ENCODE measurements at regions not wholly inside any gene's neighbourhood (a gene's known extent, or its start where the extent isn't known, plus 50 kb on each side); places are given as distances from the start of the nearest gene placed in this dataset.
"Not testable (repeated sequence)": the region's sequence is repeated elsewhere in the genome, so short reads cannot be mapped to it uniquely, and the experiment has no call there.

DNA sequence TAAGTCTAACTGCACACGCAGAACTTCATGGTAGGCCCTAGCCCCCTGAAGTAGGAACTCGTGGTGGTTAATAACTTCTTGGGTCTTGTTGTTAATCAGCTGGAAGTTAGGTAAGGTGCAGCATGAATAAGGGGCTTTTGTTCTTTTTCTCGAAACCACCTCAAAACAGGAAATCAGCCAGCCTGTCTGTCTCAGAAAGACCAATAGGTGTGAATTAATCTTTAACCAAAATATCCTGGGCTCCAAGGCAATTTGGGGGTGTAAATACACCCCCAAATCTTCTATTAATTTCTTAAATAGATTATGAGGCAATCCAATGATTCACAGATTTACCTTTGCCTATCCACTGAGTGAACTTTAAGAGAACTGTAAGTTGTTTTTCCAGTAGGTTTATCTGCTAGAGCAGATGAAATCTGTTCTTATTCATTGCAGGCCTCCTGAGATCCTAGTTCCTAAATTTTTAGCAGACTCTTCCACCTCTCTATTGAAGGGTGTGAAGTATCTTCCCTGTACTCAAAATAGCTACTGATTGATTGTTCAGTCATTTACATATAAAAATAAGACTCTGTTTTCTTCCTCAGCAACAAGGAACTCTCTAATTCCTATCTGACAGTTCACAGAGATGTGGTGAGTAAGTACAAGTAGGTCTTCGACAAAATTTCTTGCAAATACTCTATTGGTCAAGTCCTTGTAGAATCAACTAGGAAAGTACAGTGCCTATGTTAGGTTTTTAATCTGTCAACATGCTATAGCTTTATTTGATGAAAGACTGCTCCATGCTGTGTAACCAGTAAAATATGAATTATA is 427.1 kb upstream of the NOX3 start:
- no peak for DNase-seq (ENCODE audit: low read depth in 1 of 2, low spot score in 1 of 2)

DNA sequence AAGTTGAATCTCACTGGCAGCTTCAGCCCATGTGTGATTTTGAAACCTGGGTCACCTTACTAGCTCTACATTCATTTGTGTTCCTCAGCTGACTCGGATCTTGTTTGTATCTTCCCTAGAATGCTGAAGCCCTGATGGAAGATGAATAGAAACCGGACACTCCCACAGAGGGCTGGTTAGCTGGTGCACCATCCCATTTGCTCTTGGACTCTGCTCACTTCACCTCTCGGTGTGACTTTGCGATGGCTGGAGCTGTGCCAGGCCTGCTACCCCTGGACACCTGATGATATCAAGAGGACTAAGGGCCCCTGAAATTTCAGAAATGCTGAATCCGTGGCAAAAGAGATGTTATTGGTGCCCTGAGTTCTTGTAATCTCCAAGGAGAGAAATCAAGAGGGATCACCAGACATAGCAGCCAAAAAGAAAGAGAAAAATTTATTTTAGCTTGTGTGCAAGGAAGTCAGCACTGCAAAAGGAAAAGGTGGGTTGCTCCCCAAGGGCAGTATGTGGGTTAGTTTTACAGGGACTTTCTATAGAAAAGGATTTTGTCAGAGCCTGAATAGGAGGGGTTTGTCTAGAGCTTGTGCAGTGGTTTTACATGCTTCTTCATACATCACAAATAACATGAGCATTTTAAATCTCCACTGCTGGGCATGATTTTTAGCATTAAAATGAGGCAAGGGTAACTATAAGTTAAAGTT is 426.3 kb upstream of the NOX3 start:
- DNase-seq (ENCODE audit: low read depth in 1 of 2, low spot score in 1 of 2): no peak

DNA sequence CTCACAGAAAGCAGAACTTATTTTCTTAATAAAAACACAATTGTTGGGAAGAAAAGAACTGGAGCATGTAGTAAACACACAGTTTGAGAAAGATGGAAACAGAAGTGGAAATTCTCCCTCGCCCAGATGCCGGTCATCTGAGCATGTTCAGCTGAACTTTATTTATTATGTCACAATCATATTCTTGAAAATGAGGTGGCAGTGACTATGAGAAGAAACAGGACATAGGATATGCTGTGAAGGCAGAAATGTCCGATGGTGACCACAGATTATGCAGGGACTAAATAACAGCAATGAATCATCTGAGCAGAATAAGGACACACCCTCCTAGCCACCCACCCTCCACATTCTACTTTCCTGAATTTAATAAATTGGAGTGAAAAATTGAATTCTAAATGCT is 425.3 kb upstream of the NOX3 start:
- no peak for DNase-seq (ENCODE audit: low read depth in 1 of 2, low spot score in 1 of 2)

DNA sequence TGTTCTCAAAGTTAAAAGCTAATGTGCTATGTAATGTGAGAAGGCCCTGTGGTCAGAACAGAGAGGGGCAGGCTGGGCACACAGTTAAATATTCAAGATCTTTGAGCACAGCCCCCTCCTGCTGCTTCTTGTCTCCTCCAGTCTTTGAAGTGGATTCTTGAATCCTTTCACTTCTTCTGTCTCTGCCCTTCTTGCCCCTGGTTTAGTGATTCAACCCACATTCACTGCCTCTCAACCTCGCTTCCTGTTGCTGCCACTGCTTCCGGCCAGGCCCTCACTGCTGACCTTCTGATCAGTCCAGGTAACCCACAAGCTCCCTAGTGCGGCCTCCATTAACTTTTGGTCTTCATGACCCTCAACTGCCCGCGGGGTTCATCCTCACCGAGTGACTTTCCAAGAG is 417.3 kb upstream of the NOX3 start:
- no peak for DNase-seq (ENCODE audit: low read depth in 1 of 2, low spot score in 1 of 2)

DNA sequence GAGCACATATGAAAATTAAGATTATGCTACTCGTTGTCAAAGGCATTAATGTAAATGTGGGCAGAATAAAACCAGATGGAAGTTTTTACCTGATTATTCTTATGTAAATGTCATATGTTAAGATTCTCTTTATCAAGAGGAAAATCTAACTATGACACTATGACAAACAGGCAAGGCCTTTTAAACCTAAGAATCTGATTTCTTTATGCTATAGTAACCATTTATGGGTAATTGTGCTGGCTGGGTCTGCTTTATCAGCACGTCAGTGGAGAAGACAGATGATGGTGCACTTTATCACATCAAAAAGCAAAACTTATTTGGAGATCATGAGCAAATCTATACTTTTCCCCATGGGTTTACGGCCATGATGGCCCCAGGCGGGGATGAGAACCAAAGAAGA is 412.0 kb upstream of the NOX3 start:
- DNase-seq (ENCODE audit: low read depth in 1 of 2, low spot score in 1 of 2): no peak

DNA sequence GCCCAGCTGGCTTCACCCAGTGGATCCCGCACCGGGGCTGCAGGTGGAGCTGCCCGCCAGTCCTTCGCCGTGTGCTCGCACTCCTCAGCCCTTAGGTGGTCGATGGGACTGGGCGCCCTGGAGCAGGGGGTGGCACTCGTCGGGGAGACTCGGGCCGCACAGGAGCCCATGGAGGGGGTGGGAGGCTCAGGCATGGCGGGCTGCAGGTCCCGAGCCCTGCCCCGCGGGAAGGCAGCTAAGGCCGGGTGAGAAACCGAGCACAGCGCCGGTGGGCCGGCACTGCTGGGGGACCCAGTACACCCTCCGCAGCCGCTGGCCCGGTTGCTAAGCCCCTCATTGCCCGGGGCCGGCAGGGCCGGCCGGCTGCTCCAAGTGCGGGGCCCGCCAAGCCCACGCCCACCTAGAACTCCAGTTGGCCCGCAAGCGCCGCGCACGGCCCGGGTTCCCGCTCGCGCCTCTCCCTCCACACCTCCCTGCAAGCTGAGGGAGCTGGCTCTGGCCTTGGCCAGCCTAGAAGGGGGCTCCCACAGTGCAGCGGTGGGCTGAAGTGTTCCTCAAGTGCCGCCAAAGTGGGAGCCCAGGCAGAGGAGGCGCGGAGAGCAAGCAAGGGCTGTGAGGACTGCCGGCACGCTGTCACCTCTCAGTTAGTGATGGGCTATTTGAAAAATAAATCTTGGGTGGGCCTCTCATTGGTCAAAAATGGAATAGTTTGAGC is 411.2 kb upstream of the NOX3 start:
- DNase-seq (ENCODE audit: low read depth in 1 of 2, low spot score in 1 of 2): not testable (repeated sequence)

DNA sequence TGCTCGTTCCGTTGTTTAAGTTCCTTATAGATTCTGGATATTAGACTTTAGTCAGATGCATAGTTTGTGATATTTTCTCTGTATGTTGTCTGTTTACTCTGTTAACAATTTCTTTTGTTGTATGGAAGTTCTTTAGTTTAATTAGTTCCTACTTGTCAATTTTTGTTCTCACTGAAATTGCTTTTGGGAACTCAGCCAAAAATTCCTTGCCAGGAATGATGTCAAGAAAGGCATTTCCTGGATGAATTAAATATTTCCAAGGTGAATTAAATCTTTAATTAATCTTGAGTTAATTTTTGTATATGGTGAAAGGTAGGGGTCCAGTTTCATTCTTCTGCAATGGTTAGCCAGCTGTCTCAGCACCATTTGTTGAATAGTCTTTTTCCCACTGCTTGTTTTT is 406.2 kb upstream of the NOX3 start:
- DNase-seq (ENCODE audit: low read depth in 1 of 2, low spot score in 1 of 2): no peak

DNA sequence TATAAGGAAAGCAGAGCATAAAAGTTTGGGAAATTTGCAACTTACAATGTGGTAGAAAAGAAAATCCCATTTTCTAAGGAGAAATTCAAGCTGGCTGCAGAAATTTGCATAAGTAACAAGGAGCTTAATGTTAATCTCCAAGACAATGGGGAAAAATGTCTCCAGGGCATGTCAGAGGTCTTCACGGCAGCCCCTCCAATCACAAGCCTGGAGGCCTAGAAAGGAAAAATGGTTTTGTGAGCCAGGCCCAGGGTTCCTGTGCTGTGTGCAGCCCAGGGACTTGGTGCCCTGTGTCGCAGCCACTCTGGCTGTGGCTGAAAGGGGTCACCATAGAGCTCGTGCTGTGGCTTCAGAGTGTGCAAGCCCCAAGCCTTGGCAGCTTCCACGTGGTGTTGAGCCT is 403.3 kb upstream of the NOX3 start:
- DNase-seq (ENCODE audit: low read depth in 1 of 2, low spot score in 1 of 2): not testable (repeated sequence)

DNA sequence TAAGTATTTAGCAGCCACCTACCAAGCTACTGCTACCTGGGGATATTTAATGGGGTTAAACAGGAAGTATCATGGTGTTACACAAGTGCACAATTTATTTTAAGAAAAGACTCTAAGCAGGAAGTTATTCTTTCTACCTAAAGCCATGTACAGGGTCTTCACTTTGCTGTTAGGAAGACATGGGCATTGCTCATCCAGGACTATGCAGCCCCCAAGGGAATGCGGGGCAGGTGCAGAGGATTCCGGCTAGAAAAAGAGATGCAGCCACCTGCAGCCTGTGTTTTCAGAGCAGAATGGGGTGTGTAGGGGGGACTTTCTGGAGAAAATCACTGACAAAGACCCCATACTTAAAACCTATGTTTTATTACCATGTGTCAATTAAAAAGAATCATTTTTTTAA is 399.1 kb upstream of the NOX3 start:
- DNase-seq (ENCODE audit: low read depth in 1 of 2, low spot score in 1 of 2): no peak

DNA sequence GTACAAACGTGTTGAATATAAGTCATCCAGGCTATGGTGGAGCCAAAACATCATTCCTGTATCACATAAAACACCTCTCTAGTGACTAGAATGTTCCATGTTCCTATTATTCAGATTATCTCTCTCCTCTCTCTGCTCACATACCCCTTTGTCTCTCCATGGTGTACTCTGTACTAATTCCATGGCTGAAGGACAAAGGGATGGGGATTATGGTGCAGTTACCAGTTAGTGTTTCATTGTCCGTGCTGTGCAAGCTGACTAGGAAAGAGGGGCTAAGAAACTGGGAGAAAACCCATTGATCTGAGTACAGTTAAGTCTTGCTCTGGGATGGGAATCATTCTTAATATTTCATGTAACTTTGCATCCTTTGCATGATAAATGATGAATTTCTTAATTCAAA is 397.4 kb upstream of the NOX3 start:
- no peak for DNase-seq (ENCODE audit: low read depth in 1 of 2, low spot score in 1 of 2)

DNA sequence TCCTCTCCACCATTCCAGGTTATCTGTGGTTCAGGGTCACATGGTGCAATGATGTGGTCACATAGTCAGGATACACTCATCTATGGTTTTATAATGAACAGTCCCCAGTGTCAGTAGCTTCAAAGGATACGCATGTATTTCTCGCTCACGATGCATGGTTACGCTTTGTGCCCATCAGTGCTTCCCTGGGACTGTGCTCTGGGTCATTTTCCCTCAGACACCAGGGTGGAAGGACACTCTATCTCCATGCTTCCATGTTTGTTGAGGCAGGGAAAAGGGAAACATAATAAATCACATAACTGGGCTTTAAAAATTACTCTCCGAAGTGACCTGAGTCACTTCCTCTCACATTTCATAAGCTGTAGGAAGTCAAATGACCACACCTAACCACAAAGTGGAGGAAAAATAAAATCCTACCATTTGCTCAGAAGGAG is 394.8 kb upstream of the NOX3 start:
- no peak for DNase-seq (ENCODE audit: low read depth in 1 of 2, low spot score in 1 of 2)

DNA sequence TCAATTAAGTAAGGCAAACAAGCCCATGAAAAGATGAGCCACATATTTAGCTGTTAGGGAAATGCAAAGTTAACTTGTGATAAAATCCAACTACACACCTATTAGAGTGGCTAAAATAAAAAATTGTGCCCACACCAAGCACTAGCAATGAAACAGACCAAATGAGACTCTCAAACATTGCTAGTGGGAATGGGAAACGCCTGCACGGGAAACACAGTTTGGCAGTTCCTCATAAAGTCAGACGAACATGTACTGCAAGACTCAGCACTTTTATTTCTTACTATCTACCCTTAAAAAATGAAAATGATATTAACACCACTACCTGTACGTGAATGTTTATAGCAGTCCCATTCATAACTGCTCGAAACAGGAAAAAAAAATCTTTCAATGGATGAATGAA is 392.1 kb upstream of the NOX3 start:
- DNase-seq (ENCODE audit: low read depth in 1 of 2, low spot score in 1 of 2): no peak

DNA sequence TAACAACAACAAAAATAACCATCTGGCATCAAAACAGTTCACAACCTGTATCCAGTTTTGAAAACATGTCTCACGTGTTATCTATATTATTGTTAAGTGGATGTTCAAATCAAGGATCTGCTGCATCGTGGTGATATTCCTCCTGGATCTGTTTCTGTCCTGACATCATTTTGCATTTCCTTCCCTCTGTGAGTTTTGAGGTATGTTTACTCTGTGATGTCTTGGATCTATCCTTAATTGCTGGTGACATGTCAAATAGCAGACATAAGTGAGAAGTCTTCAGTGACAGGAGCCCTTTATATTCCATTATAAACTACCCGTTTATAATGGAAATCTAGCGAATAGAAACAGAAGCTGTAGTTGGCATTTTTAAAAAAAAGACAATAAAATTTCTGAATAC is 381.8 kb upstream of the NOX3 start:
- no peak for DNase-seq (ENCODE audit: low read depth in 1 of 2, low spot score in 1 of 2)

DNA sequence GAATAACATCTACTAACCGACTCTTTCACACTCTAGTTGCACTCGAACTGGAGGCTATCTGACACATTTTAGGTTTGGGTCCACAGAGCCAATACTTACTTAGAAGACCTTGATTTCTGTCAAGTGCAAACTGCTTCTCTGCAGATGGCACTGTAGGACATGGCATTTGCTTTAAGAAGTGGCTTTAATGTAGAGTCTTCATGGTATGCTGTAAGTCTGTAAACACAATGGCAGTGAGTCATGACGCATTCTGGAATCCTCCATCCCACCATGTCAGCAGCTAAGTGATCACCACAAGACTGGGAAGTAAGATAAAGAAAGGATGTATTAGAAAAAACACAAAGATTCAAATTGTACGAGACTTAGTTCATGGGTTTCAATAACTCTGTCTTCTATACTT is 377.0 kb upstream of the NOX3 start:
- no peak for DNase-seq (ENCODE audit: low read depth in 1 of 2, low spot score in 1 of 2)

DNA sequence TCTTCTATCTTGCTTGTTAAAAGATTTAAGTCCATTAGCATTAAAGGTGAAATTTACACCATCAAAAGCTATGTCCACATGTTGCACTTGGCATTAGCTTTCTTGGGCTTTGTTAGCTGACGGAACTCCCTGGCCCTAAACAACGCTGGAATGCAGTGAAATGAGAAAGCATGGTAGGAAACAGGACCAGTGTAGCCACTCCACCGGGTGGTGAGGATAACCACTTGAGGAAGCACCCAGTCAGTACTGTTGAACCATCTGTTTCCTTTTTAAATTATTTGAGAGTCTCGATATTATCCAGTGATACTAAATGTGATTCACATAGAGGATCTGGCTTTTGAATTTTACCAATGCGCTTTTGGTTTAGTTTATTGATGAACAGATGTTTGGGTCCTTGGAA is 374.9 kb upstream of the NOX3 start:
- DNase-seq (ENCODE audit: low read depth in 1 of 2, low spot score in 1 of 2): no peak

DNA sequence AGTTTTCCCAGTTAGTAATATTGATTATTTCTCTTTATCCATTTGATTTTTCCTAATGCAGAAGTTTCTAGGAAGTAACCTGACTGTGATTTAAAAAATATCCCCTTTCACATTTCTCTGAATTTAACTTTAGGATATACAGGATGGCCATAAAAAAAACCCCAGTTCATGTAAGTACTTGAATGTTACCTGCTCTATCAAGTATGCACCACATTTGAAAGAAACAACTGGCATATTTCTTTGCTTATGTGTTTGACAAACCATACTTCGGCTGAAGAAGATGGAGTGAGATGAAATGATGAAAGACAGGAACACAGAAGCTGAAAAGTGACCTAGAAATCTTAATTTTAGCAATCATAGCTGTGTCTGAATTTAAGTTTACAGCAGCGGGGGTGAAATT is 374.0 kb upstream of the NOX3 start:
- DNase-seq (ENCODE audit: low read depth in 1 of 2, low spot score in 1 of 2): no peak

DNA sequence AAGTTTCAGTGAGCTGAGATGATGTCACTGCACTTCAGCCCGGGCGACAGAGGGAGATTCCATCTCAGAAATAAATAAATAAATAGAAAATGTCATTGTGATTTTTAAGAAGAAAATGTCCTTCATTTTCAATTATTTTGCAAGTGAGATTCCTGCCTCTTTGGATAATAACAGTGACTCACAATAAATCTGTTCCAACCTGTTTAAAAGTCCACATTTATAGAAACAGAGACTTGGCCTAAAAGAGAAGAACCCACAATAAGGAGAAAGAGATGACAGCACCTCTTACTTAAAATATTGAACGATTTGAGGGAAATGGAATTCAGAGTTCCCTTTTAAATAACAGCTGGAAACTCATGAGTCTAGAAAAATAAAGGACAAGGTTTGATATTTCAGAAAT is 373.4 kb upstream of the NOX3 start:
- no peak for DNase-seq (ENCODE audit: low read depth in 1 of 2, low spot score in 1 of 2)

DNA sequence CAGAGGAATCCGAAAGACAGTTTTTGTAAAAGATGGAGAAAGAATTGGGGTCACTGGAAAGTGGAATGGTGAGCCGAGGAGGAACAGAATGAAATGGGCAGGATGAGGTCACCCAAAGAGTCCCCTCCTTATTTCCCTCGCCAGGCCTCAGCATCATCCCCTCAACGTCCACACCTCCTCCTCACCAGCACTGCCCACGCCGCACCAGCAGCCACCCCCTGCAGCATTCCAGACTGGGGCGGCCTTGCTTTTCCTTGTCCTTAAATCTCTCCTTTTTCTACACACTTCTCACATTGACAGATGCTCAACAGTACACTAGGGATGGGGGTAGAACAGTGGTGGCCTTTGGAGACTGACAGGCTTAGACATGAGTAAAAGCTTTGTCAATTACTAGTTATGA is 363.1 kb upstream of the NOX3 start:
- DNase-seq (ENCODE audit: low read depth in 1 of 2, low spot score in 1 of 2): no peak

DNA sequence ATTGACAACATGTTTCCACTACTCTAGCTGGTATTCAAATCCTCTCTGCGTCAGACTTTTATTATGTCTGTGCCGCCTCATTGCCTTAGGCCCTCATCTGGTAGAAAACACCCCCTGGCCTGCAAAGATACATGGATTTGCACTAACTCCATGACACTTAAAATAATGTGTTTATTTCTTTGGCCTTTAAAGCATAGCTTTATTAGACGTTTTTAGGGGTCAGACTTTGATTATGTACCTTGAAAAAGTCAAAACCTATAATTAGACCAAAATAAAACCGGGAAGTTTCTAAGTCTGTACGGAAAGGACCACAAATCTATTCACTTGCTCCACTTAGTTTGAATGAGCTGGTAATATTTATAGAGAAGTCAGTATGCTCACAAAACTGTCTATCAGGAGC is 357.9 kb upstream of the NOX3 start:
- DNase-seq (ENCODE audit: low read depth in 1 of 2, low spot score in 1 of 2): no peak

DNA sequence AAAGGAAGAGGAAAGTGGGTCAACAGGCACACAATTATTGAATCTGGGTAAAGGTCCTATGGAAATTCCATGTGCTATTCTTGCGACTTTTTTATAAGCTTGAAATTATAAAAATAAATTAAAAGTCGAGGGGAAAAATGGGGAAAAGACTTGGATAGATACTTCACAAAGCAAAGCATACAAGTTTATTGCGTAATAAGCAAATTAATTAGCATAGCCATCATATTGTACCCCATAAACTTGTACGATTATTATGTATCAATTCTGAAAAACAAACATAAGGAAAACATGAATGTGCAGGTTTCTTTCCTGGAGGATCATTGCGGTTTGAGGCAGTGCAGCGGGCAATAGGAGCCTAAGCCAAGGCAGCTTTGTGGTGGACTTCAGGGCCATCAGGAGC is 351.6 kb upstream of the NOX3 start:
- no peak for DNase-seq (ENCODE audit: low read depth in 1 of 2, low spot score in 1 of 2)

DNA sequence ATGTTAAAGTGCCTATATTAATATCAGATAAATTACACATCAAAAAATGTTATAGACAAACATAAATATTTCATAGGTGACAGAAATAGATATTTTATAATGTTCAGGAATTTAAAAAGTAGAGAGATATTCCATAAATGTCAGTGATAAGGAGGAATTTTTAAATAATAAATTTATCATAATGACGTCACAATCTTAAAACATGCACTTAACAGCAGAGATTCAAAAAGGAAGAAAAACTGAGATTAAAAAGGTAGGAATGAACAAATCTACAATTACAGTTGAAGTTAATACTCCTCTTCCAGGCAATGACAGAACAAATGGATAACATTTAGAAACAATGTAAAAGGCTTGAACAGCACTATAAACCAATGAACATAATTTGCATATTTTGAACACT is 345.4 kb upstream of the NOX3 start:
- no peak for DNase-seq (ENCODE audit: low read depth in 1 of 2, low spot score in 1 of 2)

DNA sequence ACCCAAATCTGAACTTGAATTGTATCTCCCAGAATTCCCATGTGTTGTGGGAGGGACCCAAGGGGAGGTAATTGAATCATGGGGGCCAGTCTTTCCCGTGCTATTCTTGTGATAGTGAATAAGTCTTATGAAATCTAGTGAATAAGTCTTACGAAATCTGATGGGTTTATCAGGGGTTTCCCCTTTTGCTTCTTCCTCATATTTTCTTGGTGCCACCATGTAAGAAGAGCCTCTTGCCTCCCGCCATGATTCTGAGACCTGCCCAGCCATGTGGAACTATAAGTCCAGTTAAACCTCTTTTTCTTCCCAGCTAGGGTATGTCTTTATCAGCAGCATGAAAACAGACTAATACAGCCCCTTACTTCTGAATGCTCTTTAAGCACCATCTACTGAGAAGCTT is 343.2 kb upstream of the NOX3 start:
- DNase-seq (ENCODE audit: low read depth in 1 of 2, low spot score in 1 of 2): not testable (repeated sequence)
